ENCODE measurements at regions not wholly inside any gene's neighbourhood (a gene's known extent, or its start where the extent isn't known, plus 50 kb on each side); places are given as distances from the start of the nearest gene placed in this dataset.

DNA sequence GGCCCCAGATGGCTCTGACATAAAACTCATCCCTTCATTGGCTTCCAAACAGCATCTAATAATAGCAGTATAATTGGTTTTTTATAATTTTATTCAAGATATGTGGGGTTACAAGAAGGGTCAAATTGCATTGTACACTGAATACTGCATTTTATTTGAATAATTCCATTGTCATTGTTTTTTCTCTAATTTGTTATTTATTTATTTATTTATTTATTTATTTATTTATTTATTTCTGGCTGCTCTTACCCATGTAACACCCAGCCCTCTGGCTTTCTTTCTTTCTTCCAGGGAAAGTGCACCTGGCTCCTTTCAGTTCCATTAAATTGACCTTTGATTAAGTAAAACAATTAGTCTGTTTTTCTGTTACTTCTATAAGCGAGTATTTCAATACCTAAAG lies 210.1 kb downstream of the CDH9 start:
- no peak for DNase-seq (ENCODE audit: low read depth in 4 of 4, low spot score in 3 of 4)

DNA sequence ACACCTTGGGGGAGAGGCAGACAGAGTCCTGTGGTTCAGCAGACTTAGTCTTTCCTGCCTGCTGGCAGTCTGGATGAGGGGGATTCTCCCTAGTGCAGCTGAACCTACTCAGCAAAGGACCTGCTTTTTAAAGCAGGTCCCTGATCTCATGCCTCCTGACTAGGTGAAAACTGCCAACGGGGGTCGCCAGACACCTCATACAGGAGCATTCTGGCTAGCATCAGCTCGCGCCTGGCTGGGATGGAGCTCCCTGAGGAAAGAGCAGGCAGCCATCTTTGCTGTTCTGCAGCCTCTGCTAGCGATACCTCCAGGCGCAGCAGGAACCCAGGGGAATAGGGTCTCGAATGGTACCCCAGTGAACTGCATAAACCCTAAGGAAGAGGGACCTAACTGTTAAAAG lies 225.2 kb downstream of the CDH9 start:
- DNase-seq (ENCODE audit: low read depth in 4 of 4, low spot score in 3 of 4), result no peak

DNA sequence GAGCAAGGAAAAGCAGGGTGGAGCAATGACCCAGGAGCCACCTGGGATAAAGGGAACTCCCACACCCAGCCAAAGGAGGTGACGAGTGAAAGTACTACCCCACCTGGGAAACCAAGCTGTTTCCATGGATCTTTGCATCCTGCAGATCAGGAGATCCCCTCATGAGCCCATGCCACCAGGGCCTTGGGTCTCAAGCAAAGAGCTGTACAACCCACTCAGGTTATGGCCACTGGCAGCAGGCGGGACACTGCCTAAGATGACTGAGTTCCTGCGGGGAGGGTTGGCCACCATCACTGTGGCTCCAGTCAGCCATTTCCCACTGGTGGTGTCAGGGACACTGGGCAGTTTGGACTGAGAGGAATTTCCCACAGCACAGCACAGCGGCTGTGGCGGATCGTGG lies 225.7 kb downstream of the CDH9 start:
- no peak for DNase-seq (ENCODE audit: low read depth in 4 of 4, low spot score in 3 of 4)

DNA sequence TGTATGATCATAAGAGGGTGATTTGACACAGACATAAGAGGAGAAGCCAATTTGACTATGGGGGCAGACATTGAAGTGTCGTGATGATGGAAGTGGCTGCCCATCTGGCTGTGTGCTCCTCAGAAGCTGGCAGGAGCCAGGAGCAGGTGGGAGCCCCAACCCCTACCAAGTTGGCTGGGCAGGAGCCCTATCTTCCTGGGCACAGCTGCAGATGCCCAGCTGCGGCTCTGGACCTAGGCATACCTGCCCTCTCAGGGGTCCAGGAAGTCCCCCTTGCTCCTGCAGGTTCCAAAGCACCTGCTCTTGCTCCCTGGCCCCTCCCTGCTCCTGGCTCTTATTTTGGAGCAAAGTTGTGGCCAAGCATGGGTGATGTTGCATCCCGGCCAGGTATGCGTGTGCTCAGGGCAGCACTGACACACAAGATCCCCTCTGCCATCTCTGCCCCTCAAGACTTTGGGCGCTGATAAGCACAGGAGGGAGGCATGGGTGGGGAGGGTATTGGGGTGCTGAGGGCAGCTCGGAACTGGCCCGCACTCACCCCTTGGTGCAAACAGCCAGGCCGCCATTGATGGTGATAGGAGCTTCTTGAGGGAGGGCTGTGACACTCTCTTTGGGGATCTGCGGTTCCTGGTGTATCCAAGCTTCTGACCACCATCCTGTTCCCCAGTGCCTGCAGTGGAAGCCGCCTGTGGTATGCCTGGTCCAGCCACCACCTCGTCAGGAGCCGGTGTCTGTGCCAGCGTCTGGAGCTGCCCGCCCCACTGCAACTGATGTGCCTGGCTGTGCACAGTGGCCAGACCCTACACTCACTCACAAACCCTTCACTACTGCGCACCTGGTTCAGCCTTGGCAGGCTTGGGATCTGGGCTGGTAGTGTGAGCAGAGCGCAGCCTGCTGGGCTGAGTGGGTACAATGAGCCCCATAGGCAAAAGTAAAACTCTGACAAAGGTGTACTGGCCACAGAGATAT lies 230.9 kb downstream of the CDH9 start:
- no peak for DNase-seq (ENCODE audit: low read depth in 4 of 4, low spot score in 3 of 4)

DNA sequence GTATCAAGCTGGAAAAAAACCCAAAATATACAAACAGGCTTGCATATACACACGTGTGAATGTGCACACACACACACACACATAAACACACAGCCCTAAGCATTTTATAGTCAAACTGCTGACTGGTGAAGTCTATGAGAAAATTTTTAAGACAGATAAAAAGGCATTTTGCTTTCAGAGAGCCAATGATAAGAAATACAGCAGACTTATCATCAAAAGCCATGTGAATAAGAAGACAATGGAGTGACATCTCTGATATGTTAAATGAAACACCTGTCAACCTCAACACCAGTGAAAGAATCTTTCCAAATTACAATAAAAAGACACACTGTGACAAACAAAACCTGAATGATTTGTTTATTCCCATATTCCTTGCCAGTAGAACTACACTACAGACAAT lies 233.3 kb downstream of the CDH9 start:
- DNase-seq (ENCODE audit: low read depth in 4 of 4, low spot score in 3 of 4), result no peak

DNA sequence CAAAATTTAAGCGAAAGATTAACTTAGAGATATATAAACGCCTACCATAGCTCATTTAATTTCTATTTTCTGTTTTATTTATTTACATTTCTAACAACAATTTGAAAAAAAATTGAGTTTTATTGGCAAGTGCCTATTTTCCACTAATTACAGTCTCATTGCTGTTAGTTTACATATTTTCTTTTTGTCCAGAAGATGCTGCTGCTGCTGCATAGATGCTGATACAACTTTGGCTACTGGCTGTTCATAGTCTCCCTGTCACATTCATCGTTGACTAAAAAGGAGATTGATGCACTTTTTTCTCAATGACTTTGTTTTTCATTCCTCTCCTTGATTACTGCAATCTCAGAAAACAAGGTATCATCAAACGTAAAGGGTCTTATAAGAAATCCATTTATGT lies 235.4 kb downstream of the CDH9 start:
- no peak for DNase-seq (ENCODE audit: low read depth in 4 of 4, low spot score in 3 of 4)

DNA sequence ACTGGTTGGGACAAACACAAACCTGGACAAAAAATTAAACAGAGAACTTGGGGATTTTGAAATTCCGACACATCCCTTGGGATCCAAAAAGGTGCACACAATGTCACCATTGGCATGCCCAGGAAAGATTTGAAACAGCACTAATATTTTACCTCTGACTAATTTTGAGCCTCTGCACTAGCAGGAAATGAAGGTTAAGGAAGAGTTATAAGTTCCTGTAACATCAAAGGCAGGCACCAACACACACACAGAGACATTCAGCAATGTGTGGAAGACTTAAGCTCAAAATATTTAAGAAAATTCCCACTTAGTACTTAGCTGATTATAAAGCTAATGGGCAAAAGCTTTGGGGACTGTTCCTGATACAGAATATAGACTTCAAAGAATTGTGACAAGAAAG lies 247.0 kb downstream of the CDH9 start:
- DNase-seq (ENCODE audit: low read depth in 4 of 4, low spot score in 3 of 4), result no peak

DNA sequence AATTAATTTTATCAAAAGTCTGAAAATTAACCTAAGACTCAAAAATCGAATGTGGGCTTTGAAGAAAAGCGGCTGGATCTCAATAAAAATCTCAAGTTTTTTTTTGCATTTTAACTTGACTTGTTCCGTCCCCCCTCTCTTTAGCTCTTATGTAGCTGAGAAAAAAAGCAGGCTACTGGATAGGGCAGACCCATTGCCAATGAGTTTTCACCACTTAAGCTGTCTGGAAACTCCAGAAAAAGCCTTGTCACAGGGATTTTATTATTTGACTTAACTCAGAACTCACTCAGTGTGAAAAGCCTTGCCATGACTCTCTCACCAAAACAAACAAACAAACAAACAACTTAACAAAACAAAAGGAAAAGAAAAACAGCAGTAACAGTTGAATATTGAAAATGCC lies 247.4 kb downstream of the CDH9 start:
- no peak for DNase-seq (ENCODE audit: low read depth in 4 of 4, low spot score in 3 of 4)

DNA sequence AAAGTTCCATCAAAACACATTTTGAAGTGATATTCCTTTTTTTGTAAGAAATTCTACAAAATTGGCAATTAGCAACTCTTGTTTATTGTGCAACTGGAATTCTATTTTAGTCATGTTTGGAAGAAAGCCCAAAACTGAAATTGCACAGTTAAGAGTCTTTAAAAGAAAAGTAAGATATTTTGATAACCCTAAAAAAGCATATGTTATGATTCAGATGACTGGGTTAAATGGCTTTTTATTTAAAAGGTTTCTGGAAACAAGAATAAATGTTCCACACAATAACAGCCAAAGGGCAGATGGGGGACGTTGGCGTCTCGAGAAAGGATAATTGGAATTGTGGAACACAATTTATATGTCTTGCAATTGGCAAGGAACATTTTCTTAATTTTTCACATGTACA lies 275.2 kb downstream of the CDH9 start:
- peak in 3 of 4 donors; percentile 12 to 31 (median 20) for DNase-seq (ENCODE audit: low read depth in 4 of 4, low spot score in 3 of 4)

DNA sequence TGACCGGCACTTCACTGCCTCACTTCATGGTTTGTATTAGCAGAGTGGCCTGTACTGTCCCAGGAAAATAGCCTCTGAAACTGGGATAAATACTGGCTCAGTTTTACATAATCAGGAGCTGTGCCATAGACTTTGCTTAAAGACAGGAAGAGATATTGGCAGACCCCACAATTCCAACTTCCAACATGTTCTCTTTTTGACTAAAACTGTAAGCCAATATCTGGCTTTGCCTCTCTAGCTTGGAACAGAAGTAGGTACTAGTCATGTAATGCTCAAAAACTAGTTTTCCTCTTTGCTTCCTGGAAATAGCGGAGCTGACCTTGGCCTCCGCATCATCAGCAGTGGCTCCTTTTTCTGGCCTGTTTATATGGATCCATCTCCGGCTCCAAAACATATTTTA lies 276.9 kb downstream of the CDH9 start:
- no peak for DNase-seq (ENCODE audit: low read depth in 4 of 4, low spot score in 3 of 4)

DNA sequence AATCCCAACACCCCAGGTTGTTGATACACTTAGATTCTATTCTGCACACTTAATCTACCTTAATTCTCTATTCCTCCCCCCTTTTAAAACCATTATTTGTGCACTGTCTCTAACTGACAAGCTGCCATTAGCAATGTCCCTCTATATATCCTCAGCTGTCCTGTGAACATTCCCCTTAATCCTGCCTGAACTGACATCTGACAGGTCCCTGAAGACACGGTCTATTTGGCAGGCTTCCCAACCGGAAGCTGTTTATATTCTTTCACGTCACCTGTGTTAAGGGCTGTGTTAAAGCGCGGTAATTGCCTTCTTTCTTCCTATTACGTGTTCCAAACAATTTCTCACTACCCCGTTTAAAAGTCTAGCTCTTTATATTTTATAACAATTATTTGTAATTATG lies 277.3 kb downstream of the CDH9 start:
- DNase-seq (ENCODE audit: low read depth in 4 of 4, low spot score in 3 of 4), result no peak

DNA sequence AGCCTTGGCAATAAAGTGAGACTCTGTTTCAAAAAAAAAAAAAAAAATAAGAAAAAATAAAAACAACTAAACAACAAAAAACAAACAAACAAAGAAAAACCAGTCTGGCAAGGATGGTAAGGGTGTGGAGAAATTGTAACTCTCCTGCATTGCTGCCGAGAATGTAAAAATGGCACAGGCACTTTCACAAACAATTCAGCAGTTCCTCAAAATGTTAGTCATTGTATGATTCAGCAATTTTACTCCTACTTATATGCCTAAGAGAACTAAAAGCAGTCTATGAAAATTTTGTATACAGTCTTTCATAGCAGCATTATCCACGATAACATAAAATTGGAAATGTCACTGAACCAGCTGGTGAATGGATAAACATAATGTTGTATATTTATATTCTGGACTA lies 280.4 kb downstream of the CDH9 start:
- DNase-seq (ENCODE audit: low read depth in 4 of 4, low spot score in 3 of 4), result no peak

DNA sequence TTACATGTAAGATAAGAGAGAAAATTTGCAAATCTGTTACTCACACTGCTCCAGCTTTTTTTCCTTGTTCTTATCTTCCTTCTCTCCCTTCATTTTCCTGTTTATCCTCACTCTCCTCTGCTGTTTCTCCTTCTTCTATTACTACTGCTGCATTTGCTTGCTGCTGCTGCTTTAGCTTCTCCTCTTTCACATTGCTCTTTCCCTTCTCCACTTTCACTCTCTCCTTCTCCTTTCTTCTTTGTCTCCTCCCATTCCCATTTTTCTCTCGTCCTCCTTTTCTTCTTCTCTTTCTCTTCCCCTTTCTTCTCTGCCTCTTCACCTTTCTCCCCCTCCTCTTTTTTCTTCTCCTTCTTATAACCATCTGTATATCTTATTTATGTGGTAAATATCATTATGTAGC lies 288.6 kb downstream of the CDH9 start:
- no peak for DNase-seq (ENCODE audit: low read depth in 4 of 4, low spot score in 3 of 4)

DNA sequence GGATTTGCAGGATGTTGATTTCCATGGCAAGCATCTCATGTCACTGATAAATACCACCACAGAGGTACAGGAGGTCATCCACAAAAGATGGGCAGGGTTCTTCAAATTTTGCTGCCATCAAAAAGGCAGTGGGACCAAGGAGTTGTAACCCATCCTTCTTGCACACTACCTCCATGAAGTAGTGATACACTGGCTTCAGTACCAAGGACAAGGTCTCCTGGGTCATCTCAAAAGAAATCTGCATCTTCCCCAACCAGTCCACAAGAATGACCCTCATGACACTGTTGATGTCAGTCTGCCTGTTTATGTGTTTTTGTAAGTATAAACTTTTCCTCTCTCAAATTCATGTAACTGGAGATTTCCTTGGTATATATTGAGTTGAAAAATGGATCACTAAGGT lies 298.2 kb downstream of the CDH9 start:
- no peak for DNase-seq (ENCODE audit: low read depth in 4 of 4, low spot score in 3 of 4)

DNA sequence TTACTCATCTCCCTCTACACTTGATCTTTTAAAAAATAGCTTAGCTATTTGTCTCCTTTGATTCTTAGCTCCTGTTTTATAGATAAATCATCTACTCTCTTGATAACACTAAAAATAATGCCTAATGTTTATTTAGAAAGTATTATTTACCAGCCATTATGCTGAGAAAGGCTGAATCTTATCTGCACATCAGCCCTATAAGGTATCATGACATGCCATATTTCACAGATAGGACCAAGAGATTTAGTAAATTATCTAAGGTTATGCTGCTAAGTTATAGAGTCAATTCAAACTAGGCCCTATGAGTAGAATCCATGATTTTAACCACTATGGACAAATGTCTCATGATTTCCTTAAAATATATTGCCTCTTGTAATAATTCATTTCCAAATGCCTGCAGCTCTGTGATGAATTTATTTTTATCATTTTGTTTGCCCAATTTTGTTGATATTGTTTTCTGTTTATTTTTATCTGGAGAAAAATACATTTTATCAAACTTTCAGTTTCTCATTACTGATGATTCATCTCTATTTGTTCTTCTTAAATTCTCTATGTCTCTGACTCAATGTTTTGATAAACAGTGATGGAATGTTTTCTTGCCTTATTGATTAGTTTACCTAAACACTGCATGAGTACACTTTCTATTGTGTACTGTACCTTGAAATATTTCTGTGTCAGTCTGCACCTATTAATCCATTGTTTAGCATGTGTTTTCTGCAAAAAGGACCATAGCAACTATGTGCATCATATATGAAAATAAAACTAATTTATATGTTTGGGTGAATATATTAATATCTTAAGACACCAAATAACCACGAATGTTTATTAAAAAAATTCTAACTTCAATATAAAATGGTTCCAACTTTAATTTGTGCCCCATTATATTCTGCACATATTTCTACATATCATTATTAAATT lies 300.8 kb downstream of the CDH9 start:
- DNase-seq (ENCODE audit: low read depth in 4 of 4, low spot score in 3 of 4), result no peak

DNA sequence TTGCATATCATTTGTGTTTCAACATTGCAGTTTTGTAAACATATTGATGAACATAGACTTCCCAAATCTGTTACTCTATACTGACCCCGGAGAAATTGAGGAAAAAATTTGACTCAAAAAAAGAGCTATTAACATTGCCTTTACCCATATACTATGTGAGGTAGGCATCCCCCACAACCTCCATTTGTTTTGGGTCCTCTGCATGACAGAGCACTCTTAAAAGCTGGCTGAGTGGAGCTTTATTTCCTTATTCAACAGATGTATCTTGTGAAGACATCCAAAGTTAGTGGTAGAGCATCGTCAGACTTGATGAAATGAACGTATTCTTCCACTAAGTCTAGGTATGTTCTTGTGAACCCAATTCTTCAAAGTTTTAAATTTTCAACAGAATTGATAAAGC lies 310.5 kb downstream of the CDH9 start:
- DNase-seq (ENCODE audit: low read depth in 4 of 4, low spot score in 3 of 4), result no peak

DNA sequence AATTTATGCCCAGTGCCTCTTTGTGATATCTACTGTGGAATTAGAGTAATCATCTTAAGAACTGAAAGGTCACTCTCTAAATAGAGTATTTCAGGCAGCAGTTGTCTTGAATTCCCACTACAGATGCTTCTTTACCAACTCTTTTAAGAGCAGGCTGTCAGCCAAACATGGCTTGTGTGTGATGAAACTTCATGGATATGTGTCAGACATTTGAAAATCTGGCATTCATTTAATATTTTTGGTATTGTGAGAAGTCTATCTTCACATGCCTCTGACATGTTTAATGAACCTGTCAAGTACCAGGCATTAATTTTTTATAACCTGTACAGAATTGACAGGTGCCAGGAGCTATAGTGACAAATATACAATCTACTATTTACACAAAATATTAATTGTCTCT lies 318.6 kb downstream of the CDH9 start:
- no peak for DNase-seq (ENCODE audit: low read depth in 4 of 4, low spot score in 3 of 4)

DNA sequence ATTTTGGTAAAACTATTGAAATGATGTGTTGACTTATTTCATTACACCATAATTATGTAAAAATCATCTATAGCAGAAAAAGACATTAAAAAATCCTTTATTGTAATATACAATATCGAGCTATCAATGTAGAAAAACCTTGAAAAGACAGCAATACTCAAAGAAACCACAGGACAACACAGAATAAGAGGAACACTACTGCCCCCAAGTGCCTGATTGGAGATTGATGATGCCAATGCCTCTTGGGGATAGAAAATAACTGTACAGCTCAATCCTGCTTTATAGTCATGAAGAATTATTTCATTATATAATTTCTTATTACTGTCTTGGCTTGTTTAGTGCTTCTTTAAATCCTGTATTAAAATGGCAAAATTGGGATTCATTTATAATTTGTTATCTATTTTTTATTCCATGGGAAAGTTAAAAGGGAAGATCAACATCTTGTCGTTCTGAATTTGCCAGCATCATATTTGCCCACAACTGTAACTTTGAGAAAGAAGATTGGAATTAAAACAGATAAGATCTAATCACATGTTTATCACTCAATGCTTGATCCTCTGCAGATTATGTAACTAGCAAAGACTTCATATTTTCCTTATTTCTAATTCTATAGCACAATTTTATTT lies 337.5 kb downstream of the CDH9 start:
- peak in 1 of 4 donors; percentile 1 for DNase-seq (ENCODE audit: low read depth in 4 of 4, low spot score in 3 of 4)

DNA sequence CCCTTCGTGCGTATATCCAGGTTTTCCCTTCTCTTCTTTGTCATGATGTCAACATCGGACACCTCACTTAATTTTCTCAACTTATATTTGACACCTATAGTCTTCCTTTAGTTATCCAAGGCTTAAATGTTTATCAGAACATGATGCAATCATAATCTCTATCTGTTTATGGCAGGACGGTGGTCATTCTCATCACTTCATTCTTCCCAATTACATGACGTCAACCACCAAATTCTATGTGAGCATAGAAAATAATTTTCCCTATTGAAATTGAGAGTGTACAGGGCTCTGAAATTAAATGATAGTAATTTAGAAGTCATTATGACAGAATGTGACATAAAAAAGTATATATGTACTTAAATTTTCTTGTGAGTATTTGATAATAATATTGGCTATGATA lies 345.4 kb downstream of the CDH9 start:
- no peak for DNase-seq (ENCODE audit: low read depth in 4 of 4, low spot score in 3 of 4)

DNA sequence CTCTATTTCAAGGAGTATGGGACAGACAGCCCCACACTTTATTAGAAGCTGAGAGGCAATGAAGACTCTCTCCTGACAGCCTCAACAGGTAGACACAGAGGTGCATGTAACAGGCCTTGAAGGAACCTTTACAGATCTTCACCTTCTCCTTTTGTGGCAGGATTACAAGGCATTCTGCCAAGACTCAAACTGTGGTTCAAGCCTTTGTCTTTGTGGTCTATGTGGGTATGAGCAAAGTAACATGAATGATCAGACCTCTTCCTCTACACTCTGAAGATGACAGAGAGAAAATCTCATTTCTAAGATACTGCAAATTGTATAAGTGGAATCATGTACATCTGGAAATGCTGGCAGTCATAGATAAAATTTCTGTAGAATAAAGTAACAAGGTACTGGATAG lies 346.9 kb downstream of the CDH9 start:
- DNase-seq (ENCODE audit: low read depth in 4 of 4, low spot score in 3 of 4), result no peak

DNA sequence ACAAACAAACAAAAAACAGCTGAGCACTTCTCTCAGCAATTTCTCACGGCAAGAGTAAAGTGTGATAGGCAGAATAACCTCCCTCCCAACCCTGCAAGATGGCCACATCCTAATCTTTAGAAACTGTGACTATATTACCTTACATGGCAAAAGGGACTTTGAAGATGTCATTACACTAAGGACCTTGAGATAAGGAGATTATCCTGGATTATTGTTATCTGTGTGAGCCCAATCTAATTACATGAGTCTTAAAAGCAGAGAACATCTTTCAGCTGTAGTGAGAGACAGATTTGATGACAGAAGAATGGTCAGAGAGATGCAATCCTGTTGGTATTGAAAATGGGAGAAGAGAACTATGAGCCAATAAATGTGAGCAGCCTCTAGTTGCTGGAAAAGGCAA lies 347.9 kb downstream of the CDH9 start:
- no peak for DNase-seq (ENCODE audit: low read depth in 4 of 4, low spot score in 3 of 4)
